Suprapubic skin (tissue), 3 donors: ENCODE measurements at regions not wholly inside any gene's neighbourhood (a gene's known extent, or its start where the extent isn't known, plus 50 kb on each side); places are given as distances from the start of the nearest gene placed in this dataset.

Experiments
- EP300 ChIP-seq: sonication (generic); formaldehyde crosslinking; IDR thresholded peaks from one replicate; pipeline ENCODE4 v1.6.1; 2017; ENCODE audit warnings: antibody characterized with exemption
- POLR2A ChIP-seq, 2 donors: fragments of 450-650 bp; IDR thresholded peaks; one replicate each; pipeline ENCODE4 v1.6.1; 2017; ENCODE audit warnings: antibody characterized with exemption in 2 of 2, mild to moderate bottlenecking in 2 of 2, moderate library complexity in 2 of 2
- TF ChIP-seq, protein P1 (sequence below), 2 donors: fragments of 200-600 bp in 1 of 2; fragments of 450-650 bp in 1 of 2; sonication (generic) in 1 of 2; IDR thresholded peaks; one replicate each; pipeline ENCODE4 v1.5.1; 2016 to 2019; ENCODE audit warnings: antibody characterized with exemption in 2 of 2, mild to moderate bottlenecking in 1 of 2, moderate library complexity in 1 of 2

DNA sequence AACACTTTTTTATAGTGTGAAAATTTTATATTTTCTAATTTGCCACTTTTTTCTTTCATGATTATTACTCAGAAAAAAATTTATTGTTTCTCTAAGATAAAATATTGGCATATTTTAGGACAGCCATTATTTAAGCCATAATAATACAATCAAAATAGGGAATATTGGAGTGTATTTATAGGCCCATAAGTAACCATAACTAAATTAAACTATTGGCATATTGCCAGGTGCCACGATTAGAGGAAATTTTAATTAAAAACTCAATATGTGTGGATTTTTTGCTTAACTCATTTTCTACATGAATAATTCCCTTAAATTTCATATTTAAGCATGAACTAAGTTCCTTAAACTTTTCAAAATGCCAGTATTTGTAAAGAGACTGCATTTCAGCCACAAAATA lies 587.8 kb downstream of the IPMK start:
- TF ChIP-seq, protein P1, sequence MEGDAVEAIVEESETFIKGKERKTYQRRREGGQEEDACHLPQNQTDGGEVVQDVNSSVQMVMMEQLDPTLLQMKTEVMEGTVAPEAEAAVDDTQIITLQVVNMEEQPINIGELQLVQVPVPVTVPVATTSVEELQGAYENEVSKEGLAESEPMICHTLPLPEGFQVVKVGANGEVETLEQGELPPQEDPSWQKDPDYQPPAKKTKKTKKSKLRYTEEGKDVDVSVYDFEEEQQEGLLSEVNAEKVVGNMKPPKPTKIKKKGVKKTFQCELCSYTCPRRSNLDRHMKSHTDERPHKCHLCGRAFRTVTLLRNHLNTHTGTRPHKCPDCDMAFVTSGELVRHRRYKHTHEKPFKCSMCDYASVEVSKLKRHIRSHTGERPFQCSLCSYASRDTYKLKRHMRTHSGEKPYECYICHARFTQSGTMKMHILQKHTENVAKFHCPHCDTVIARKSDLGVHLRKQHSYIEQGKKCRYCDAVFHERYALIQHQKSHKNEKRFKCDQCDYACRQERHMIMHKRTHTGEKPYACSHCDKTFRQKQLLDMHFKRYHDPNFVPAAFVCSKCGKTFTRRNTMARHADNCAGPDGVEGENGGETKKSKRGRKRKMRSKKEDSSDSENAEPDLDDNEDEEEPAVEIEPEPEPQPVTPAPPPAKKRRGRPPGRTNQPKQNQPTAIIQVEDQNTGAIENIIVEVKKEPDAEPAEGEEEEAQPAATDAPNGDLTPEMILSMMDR (IDR thresholded peaks at IDR 0.05), result no peak
- TF ChIP-seq POLR2A (IDR thresholded peaks at IDR 0.05) (no peak), EP300 (no peak)
